MCF 10A (cell line): ENCODE measurements at regions not wholly inside any gene's neighbourhood (a gene's known extent, or its start where the extent isn't known, plus 50 kb on each side); places are given as distances from the start of the nearest gene placed in this dataset.

Experiments used
- BruUV-seq: library from RNA; stranded (reverse); fragments of 400-500 nt; replicated peaks from 2 replicates; lab custom pipeline; 2021; lab: Mats Ljungman, UMichigan
- CTCF ChIA-PET: fragments of 300-600 bp; sonication (Branson Sonifier 250); formaldehyde crosslinking; extraction: SDS; loops from one replicate; lab custom pipeline; 2021; ENCODE audit warnings: antibody characterized with exemption, inconsistent platforms; lab: Yijun Ruan, JAX
- POLR2A ChIA-PET: fragments of 300-600, 350-650 bp; sonication (Branson Sonifier 250); formaldehyde crosslinking; extraction: SDS; loops from one replicate; lab custom pipeline; 2020; ENCODE audit warnings: antibody characterized with exemption, inconsistent platforms; lab: Yijun Ruan, JAX
- DNase-seq: peaks from one replicate; pipeline ENCODE4 v3.0.0-alpha.2; 2018; ENCODE audit not compliant: unreplicated experiment
- H3K27ac Mint-ChIP-seq: one replicate; pipeline ENCODE4 v1.8.0; 2022; ENCODE audit warnings: mild to moderate bottlenecking, low read depth, mixed read lengths; ENCODE audit not compliant: unreplicated experiment
- H3K27me3 Mint-ChIP-seq: one replicate; pipeline ENCODE4 v1.8.0; 2022; ENCODE audit warnings: mixed read lengths; ENCODE audit not compliant: insufficient read depth, unreplicated experiment
- H3K36me3 Mint-ChIP-seq: one replicate; pipeline ENCODE4 v1.8.0; 2022; ENCODE audit warnings: mild to moderate bottlenecking, moderate library complexity, mixed read lengths; ENCODE audit not compliant: insufficient read depth, unreplicated experiment
- H3K4me1 Mint-ChIP-seq: one replicate; pipeline ENCODE4 v1.8.0; 2022; ENCODE audit warnings: mixed read lengths; ENCODE audit not compliant: insufficient read depth, unreplicated experiment
- H3K4me3 Mint-ChIP-seq: one replicate; pipeline ENCODE4 v1.8.0; 2022; ENCODE audit warnings: mild to moderate bottlenecking, moderate library complexity, mixed read lengths; ENCODE audit not compliant: unreplicated experiment
- H3K9me3 Mint-ChIP-seq: one replicate; pipeline ENCODE4 v1.8.0; 2022; ENCODE audit warnings: mixed read lengths; ENCODE audit not compliant: unreplicated experiment
- intact Hi-C: fragments of 100-400 bp; cut with micrococcal nuclease; formaldehyde crosslinking; loops from 2 replicates; pipeline ENCODE4 v1.14.1; 2022
- TF ChIP-seq, protein P1 (sequence below): fragments of 200-600 bp; IDR thresholded peaks from one replicate; pipeline ENCODE4 v1.8.0; 2022; ENCODE audit warnings: antibody characterized with exemption, mild to moderate bottlenecking; ENCODE audit not compliant: unreplicated experiment

- no peak overlapping the region for H3K27ac Mint-ChIP-seq
- POLR2A ChIA-PET, result interaction anchor here (0.8 kb wide), 1 partner anchor 10 kb away, joined by 4 read pairs; no protein-coding TSS in a partner anchor
Measured at GRCh38 chr2:152250421-152251100, 75.0 kb upstream of the STAM2 start.

GRCh38 chr2:152251211-152251610 lies 75.6 kb upstream of the STAM2 start:
- no TSS peak for BruUV-seq
- no peaks in the 10 kb centered on the region for H3K27me3 Mint-ChIP-seq
- POLR2A ChIA-PET, result interaction anchor here (0.8 kb wide), 1 partner anchor 9 kb away, joined by 4 read pairs; no protein-coding TSS in a partner anchor
- TF ChIP-seq, protein P1, sequence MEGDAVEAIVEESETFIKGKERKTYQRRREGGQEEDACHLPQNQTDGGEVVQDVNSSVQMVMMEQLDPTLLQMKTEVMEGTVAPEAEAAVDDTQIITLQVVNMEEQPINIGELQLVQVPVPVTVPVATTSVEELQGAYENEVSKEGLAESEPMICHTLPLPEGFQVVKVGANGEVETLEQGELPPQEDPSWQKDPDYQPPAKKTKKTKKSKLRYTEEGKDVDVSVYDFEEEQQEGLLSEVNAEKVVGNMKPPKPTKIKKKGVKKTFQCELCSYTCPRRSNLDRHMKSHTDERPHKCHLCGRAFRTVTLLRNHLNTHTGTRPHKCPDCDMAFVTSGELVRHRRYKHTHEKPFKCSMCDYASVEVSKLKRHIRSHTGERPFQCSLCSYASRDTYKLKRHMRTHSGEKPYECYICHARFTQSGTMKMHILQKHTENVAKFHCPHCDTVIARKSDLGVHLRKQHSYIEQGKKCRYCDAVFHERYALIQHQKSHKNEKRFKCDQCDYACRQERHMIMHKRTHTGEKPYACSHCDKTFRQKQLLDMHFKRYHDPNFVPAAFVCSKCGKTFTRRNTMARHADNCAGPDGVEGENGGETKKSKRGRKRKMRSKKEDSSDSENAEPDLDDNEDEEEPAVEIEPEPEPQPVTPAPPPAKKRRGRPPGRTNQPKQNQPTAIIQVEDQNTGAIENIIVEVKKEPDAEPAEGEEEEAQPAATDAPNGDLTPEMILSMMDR, result no peak
- no peak overlapping the region for H3K27ac Mint-ChIP-seq
- DNase-seq, result no peak
- H3K4me3 Mint-ChIP-seq, result no peak overlapping the region
- CTCF ChIA-PET, result no interaction called here
- no peaks in the 10 kb centered on the region for H3K36me3 Mint-ChIP-seq
- H3K9me3 Mint-ChIP-seq, result no peaks in the 10 kb centered on the region
- no peaks in the 10 kb centered on the region for H3K4me1 Mint-ChIP-seq
- intact Hi-C loops, result no loop called here

More at GRCh38 chr2:152250421-152251100, 75.0 kb upstream of the STAM2 start:
- TF ChIP-seq, protein P1, result no peak
- no peak overlapping the region for H3K4me3 Mint-ChIP-seq
- DNase-seq, result no peak
- no peaks in the 10 kb centered on the region for H3K27me3 Mint-ChIP-seq
- CTCF ChIA-PET, result no interaction called here
- H3K9me3 Mint-ChIP-seq, result no peaks in the 10 kb centered on the region
- H3K4me1 Mint-ChIP-seq, result no peaks in the 10 kb centered on the region
- H3K36me3 Mint-ChIP-seq, result no peaks in the 10 kb centered on the region
- BruUV-seq, result no TSS peak
- intact Hi-C loops, result no loop called here

DNA sequence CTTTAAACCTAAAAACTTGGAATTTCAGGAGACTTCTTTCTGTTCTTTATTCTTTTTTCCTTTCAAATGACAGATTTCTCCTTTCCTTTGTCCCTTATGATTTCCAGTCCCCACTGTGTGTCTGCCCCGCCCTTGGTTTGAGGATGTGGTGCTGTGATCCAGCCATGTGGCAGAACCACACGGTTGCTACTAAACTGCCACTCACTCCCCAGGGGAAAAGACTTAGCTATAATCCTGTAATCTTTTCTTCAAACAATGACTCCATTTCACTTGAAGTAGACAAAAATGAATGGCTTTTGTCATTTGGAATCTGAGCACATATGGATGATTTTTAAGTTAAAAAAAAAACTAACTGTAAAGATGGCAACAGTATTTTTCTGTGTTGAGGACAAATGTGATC lies 76.2 kb upstream of the STAM2 start:
- no peak overlapping the region for H3K27ac Mint-ChIP-seq
- POLR2A ChIA-PET, result no interaction called here
- no TSS peak for BruUV-seq

DNA sequence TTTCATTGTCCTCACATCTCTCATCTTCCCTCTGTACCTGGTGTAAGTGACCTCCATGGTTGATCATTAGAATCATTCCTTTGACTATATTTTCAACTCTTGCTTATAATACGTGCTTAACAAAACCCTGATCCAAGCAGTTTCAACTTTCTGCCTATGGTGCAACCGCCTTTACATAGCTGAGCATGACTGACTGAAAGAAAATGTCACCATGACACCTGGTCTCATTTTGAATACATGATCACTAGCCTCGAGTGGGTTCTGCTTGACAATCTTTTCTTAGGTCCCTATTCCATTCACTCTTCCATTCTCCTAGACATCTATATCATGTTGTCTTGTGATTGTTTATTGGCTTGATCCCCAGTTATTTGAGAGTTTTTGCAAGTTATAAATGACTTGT lies 78.9 kb upstream of the STAM2 start:
- ChIA-PET POLR2A (no interaction called here), CTCF (no interaction called here)
- H3K27me3 Mint-ChIP-seq, result no peaks in the 10 kb centered on the region
- H3K4me1 Mint-ChIP-seq, result no peaks in the 10 kb centered on the region
- no peak overlapping the region for H3K27ac Mint-ChIP-seq
- intact Hi-C loops, result no loop called here
- H3K4me3 Mint-ChIP-seq, result no peak overlapping the region
- no peaks in the 10 kb centered on the region for H3K36me3 Mint-ChIP-seq
- H3K9me3 Mint-ChIP-seq, result no peaks in the 10 kb centered on the region
- no peak for DNase-seq
- TF ChIP-seq, protein P1, result no peak
- no TSS peak for BruUV-seq

More for the DNA sequence above, 76.2 kb upstream of the STAM2 start:
- no peaks in the 10 kb centered on the region for H3K36me3 Mint-ChIP-seq
- no peaks in the 10 kb centered on the region for H3K4me1 Mint-ChIP-seq
- H3K4me3 Mint-ChIP-seq, result no peak overlapping the region
- no peaks in the 10 kb centered on the region for H3K9me3 Mint-ChIP-seq
- CTCF ChIA-PET, result interaction anchor here (1.1 kb wide), 1 partner anchor 61 kb away, joined by 5 read pairs; no protein-coding TSS in a partner anchor
- intact Hi-C loops, result no loop called here
- no peak for DNase-seq
- TF ChIP-seq, protein P1, result no peak
- H3K27me3 Mint-ChIP-seq, result no peaks in the 10 kb centered on the region
